ENCODE measurements at regions not wholly inside any gene's neighbourhood (a gene's known extent, or its start where the extent isn't known, plus 50 kb on each side); places are given as distances from the start of the nearest gene placed in this dataset.

- TF ChIP-seq CTCF (IDR thresholded peaks at IDR 0.05; ENCODE audit: borderline replicate concordance, extremely low read depth, low read length, poor library complexity, severe bottlenecking) (no peak), EZH2 (IDR thresholded peaks at IDR 0.05; ENCODE audit: borderline replicate concordance, low read depth, low read length, severe bottlenecking) (no peak)
Observed at GRCh38 chr3:116618930-116619329, 90.6 kb upstream of the TUSC7 start.

All from DND-41 (cell line).